ENCODE measurements at regions not wholly inside any gene's neighbourhood (a gene's known extent, or its start where the extent isn't known, plus 50 kb on each side); places are given as distances from the start of the nearest gene placed in this dataset.

DNA sequence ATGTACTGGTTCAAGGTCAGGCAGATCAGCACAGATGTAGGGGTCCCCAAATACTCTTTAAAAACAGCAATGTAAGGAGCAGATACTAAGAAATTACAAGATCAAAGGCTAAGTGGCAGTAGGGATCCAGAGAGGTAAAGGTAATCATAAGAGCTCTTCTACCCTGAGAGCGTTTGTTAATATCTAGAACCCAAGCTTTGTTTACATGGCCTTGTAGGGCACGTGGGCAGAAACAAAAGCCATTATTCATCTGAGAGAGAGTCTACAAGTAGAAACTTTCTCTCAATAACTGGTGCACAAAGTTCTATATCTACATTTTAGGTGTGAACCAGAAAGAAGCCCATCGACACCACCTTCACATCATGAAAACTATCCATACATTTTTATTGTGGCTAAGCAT lies 225.6 kb upstream of the PCDH10 start:
- no peaks in the 10 kb centered on the region for H3K9me3 ChIP-seq
- H3K4me1 ChIP-seq = no peaks in the 10 kb centered on the region
- no peak for DNase-seq
- no peaks in the 10 kb centered on the region for H3K27me3 ChIP-seq
- H3K27ac ChIP-seq = no peak overlapping the region
- TF ChIP-seq POLR2A (IDR thresholded peaks at IDR 0.05) = no peak
- TF ChIP-seq, protein P1, sequence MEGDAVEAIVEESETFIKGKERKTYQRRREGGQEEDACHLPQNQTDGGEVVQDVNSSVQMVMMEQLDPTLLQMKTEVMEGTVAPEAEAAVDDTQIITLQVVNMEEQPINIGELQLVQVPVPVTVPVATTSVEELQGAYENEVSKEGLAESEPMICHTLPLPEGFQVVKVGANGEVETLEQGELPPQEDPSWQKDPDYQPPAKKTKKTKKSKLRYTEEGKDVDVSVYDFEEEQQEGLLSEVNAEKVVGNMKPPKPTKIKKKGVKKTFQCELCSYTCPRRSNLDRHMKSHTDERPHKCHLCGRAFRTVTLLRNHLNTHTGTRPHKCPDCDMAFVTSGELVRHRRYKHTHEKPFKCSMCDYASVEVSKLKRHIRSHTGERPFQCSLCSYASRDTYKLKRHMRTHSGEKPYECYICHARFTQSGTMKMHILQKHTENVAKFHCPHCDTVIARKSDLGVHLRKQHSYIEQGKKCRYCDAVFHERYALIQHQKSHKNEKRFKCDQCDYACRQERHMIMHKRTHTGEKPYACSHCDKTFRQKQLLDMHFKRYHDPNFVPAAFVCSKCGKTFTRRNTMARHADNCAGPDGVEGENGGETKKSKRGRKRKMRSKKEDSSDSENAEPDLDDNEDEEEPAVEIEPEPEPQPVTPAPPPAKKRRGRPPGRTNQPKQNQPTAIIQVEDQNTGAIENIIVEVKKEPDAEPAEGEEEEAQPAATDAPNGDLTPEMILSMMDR (IDR thresholded peaks at IDR 0.05) = no peak
- no peaks in the 10 kb centered on the region for H3K36me3 ChIP-seq
- H3K4me3 ChIP-seq = no peak overlapping the region

DNA sequence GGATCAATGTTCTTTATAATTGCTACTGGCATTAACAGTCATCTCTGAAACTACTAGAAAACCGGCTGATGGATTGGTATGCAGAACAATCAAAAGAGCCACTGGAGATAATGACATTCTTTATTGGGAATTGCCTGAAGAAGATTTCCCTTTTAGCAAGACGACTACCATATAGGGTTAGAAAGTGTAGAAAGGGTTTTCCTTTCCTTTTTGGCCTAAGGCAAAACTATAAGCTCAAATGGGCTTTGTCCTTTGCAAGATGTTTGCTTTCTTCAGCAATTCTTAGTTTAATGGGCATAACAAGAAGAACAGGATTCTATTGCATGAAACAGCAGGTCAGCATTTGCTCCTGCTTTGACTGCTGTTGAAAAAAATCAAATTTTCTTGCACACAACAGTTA lies 214.2 kb upstream of the PCDH10 start:
- Histone ChIP-seq H3K27me3 (no peaks in the 10 kb centered on the region), H3K4me3 (no peak overlapping the region), H3K27ac (no peak overlapping the region), H3K4me1 (no peaks in the 10 kb centered on the region), H3K9me3 (peaks cover 0 to 4% (median 0%) of the 10 kb centered on the region in 4 donors), H3K36me3 (no peaks in the 10 kb centered on the region)
- DNase-seq = no peak
- TF ChIP-seq, protein P1 (IDR thresholded peaks at IDR 0.05) = no peak
- no peak for TF ChIP-seq POLR2A (IDR thresholded peaks at IDR 0.05)

GRCh38 chr4:132955146-132955545 lies 193.9 kb upstream of the PCDH10 start:
- Histone ChIP-seq H3K27ac (no peak overlapping the region), H3K4me1 (no peaks in the 10 kb centered on the region), H3K27me3 (no peaks in the 10 kb centered on the region), H3K9me3 (no peaks in the 10 kb centered on the region), H3K4me3 (no peak overlapping the region), H3K36me3 (no peaks in the 10 kb centered on the region)
- TF ChIP-seq, protein P1 (IDR thresholded peaks at IDR 0.05) = no peak
- no peak for TF ChIP-seq POLR2A (IDR thresholded peaks at IDR 0.05)
- no peak for DNase-seq

GRCh38 chr4:132956962-132957361 lies 192.1 kb upstream of the PCDH10 start:
- Histone ChIP-seq H3K4me1 (no peaks in the 10 kb centered on the region), H3K9me3 (no peaks in the 10 kb centered on the region), H3K27ac (no peak overlapping the region), H3K4me3 (no peak overlapping the region), H3K27me3 (no peaks in the 10 kb centered on the region), H3K36me3 (no peaks in the 10 kb centered on the region)
- no peak for DNase-seq
- TF ChIP-seq, protein P1 (IDR thresholded peaks at IDR 0.05) = no peak
- no peak for TF ChIP-seq POLR2A (IDR thresholded peaks at IDR 0.05)

DNA sequence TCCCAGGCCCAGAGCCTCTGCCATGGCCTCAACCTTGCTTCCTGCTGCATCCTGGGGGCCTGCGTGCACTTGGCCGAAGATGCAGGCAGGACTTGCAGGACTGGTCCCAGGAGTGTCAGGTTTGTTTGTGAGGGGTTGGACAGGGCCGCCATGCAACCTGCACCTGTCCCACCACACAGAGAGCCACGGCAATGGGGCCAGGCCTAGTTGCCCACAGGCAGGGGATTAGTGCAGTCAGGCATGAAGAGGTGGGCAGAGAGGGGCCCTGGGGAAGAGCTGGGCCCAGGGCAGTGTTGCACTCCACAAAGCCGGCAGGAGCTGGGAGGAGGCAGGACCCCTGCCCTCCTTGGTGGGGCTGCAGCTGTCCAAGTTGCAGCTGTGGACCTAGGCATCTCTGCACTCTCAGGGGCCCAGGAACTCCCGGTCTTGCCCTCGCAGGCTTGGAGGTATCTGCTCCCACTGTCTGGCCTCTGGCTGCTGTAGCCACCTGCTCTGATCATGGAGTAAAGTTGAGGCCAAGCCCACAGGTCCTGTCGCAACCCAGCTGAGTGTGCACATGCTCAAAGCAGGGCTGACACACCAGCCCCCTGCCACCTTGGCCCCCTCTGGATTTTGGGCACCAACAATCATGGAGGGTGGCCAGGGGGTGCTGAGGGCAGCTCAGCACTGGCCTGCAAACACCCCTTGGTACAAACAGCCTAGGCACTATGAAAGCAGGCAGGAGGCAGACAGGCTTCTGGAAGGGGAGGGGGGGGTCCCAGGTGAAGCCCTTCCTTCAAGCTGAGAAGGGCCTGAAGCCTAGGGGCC lies 190.4 kb upstream of the PCDH10 start:
- no peak for TF ChIP-seq POLR2A (IDR thresholded peaks at IDR 0.05)
- TF ChIP-seq, protein P1 (IDR thresholded peaks at IDR 0.05) = no peak
- DNase-seq = no peak
- Histone ChIP-seq H3K4me3 (no peak overlapping the region), H3K9me3 (no peaks in the 10 kb centered on the region), H3K36me3 (no peaks in the 10 kb centered on the region), H3K4me1 (no peaks in the 10 kb centered on the region), H3K27ac (no peak overlapping the region), H3K27me3 (no peaks in the 10 kb centered on the region)

All from Peyer's patch (tissue), 4 donors.